ENCODE measurements at regions not wholly inside any gene's neighbourhood (a gene's known extent, or its start where the extent isn't known, plus 50 kb on each side); places are given as distances from the start of the nearest gene placed in this dataset.

- Mint-ChIP-seq H3K9me3 (peaks cover 11% of the 10 kb centered on the region), H3K27me3 (no peaks in the 10 kb centered on the region), H3K4me1 (ENCODE audit: low read depth) (no peaks in the 10 kb centered on the region), H3K27ac (no peak overlapping the region), H3K36me3 (ENCODE audit: low read depth) (peaks cover 3% of the 10 kb centered on the region), H3K4me3 (no peak overlapping the region)
- intact Hi-C loops (cut with micrococcal nuclease) = no loop called here
These were observed 256.9 kb upstream of the PMFBP1 start for GRCh38 chr16:72428681-72429376.

- Mint-ChIP-seq H3K9me3 (peaks cover 1% of the 10 kb centered on the region), H3K36me3 (ENCODE audit: low read depth) (peaks cover 6% of the 10 kb centered on the region), H3K27ac (no peak overlapping the region), H3K27me3 (no peaks in the 10 kb centered on the region), H3K4me3 (no peak overlapping the region), H3K4me1 (ENCODE audit: low read depth) (no peaks in the 10 kb centered on the region)
- intact Hi-C loops (cut with micrococcal nuclease) = no loop called here
These were observed 255.9 kb upstream of the PMFBP1 start for GRCh38 chr16:72427783-72428331.

GRCh38 chr16:72427051-72427782, 255.3 kb upstream of the PMFBP1 start:
- Mint-ChIP-seq H3K9me3 (no peaks in the 10 kb centered on the region), H3K4me3 (no peak overlapping the region), H3K27ac (no peak overlapping the region), H3K4me1 (ENCODE audit: low read depth) (no peaks in the 10 kb centered on the region), H3K36me3 (ENCODE audit: low read depth) (peaks cover 6% of the 10 kb centered on the region), H3K27me3 (no peaks in the 10 kb centered on the region)
- intact Hi-C loops (cut with micrococcal nuclease) = no loop called here

GRCh38 chr16:72426386-72426785, 254.4 kb upstream of the PMFBP1 start:
- H3K4me1 Mint-ChIP-seq (ENCODE audit: low read depth) = no peaks in the 10 kb centered on the region
- no peak overlapping the region for H3K4me3 Mint-ChIP-seq
- H3K27me3 Mint-ChIP-seq = no peaks in the 10 kb centered on the region
- H3K27ac Mint-ChIP-seq = no peak overlapping the region
- H3K9me3 Mint-ChIP-seq = peaks cover 2% of the 10 kb centered on the region
- intact Hi-C loops (cut with micrococcal nuclease) = no loop called here
- peaks cover 6% of the 10 kb centered on the region for H3K36me3 Mint-ChIP-seq (ENCODE audit: low read depth)

- intact Hi-C loops (cut with micrococcal nuclease) = no loop called here
- Mint-ChIP-seq H3K4me1 (ENCODE audit: low read depth) (no peaks in the 10 kb centered on the region), H3K4me3 (no peak overlapping the region), H3K27me3 (no peaks in the 10 kb centered on the region), H3K27ac (no peak overlapping the region), H3K36me3 (ENCODE audit: low read depth) (peaks cover 6% of the 10 kb centered on the region), H3K9me3 (peaks cover 9% of the 10 kb centered on the region)
These were observed 253.8 kb upstream of the PMFBP1 start for GRCh38 chr16:72425571-72426341.

GRCh38 chr16:72424757-72425156, 252.8 kb upstream of the PMFBP1 start:
- H3K36me3 Mint-ChIP-seq (ENCODE audit: low read depth) = peaks cover 6% of the 10 kb centered on the region
- no peak overlapping the region for H3K27ac Mint-ChIP-seq
- H3K27me3 Mint-ChIP-seq = no peaks in the 10 kb centered on the region
- H3K4me3 Mint-ChIP-seq = no peak overlapping the region
- H3K9me3 Mint-ChIP-seq = peaks cover 10% of the 10 kb centered on the region
- intact Hi-C loops (cut with micrococcal nuclease) = no loop called here
- H3K4me1 Mint-ChIP-seq (ENCODE audit: low read depth) = no peaks in the 10 kb centered on the region

- intact Hi-C loops (cut with micrococcal nuclease) = no loop called here
- no peaks in the 10 kb centered on the region for H3K27me3 Mint-ChIP-seq
- peaks cover 10% of the 10 kb centered on the region for H3K9me3 Mint-ChIP-seq
- H3K4me1 Mint-ChIP-seq (ENCODE audit: low read depth) = no peaks in the 10 kb centered on the region
- no peak overlapping the region for H3K27ac Mint-ChIP-seq
- H3K36me3 Mint-ChIP-seq (ENCODE audit: low read depth) = peaks cover 6% of the 10 kb centered on the region
- no peak overlapping the region for H3K4me3 Mint-ChIP-seq
These were observed 250.4 kb upstream of the PMFBP1 start for GRCh38 chr16:72422308-72422897.

- no peak overlapping the region for H3K4me3 Mint-ChIP-seq
- H3K27ac Mint-ChIP-seq = no peak overlapping the region
- H3K36me3 Mint-ChIP-seq (ENCODE audit: low read depth) = peaks cover 6% of the 10 kb centered on the region
- intact Hi-C loops (cut with micrococcal nuclease) = no loop called here
- H3K4me1 Mint-ChIP-seq (ENCODE audit: low read depth) = no peaks in the 10 kb centered on the region
- no peaks in the 10 kb centered on the region for H3K27me3 Mint-ChIP-seq
- peaks cover 10% of the 10 kb centered on the region for H3K9me3 Mint-ChIP-seq
These were observed 247.7 kb upstream of the PMFBP1 start for GRCh38 chr16:72419638-72420037.

- Mint-ChIP-seq H3K27ac (no peak overlapping the region), H3K27me3 (no peaks in the 10 kb centered on the region), H3K4me3 (no peak overlapping the region), H3K36me3 (ENCODE audit: low read depth) (no peaks in the 10 kb centered on the region), H3K9me3 (no peaks in the 10 kb centered on the region), H3K4me1 (ENCODE audit: low read depth) (no peaks in the 10 kb centered on the region)
- intact Hi-C loops (cut with micrococcal nuclease) = no loop called here
These were observed 243.4 kb upstream of the PMFBP1 start for GRCh38 chr16:72415379-72415778.

GRCh38 chr16:72410492-72410891, 238.5 kb upstream of the PMFBP1 start:
- Mint-ChIP-seq H3K27me3 (no peaks in the 10 kb centered on the region), H3K4me3 (no peak overlapping the region), H3K4me1 (ENCODE audit: low read depth) (no peaks in the 10 kb centered on the region), H3K9me3 (peaks cover 9% of the 10 kb centered on the region), H3K36me3 (ENCODE audit: low read depth) (no peaks in the 10 kb centered on the region), H3K27ac (no peak overlapping the region)
- intact Hi-C loops (cut with micrococcal nuclease) = no loop called here

- intact Hi-C loops (cut with micrococcal nuclease) = loop anchor here (10.0 kb wide), 1 partner anchor 285 kb away; no protein-coding TSS in a partner anchor
- no peaks in the 10 kb centered on the region for H3K27me3 Mint-ChIP-seq
- no peak overlapping the region for H3K27ac Mint-ChIP-seq
- no peaks in the 10 kb centered on the region for H3K36me3 Mint-ChIP-seq (ENCODE audit: low read depth)
- H3K4me3 Mint-ChIP-seq = no peak overlapping the region
- H3K9me3 Mint-ChIP-seq = peaks cover 16% of the 10 kb centered on the region
- H3K4me1 Mint-ChIP-seq (ENCODE audit: low read depth) = no peaks in the 10 kb centered on the region
These were observed 237.5 kb upstream of the PMFBP1 start for GRCh38 chr16:72409423-72409822.

GRCh38 chr16:72406390-72406789, 234.4 kb upstream of the PMFBP1 start:
- H3K4me1 Mint-ChIP-seq (ENCODE audit: low read depth) = no peaks in the 10 kb centered on the region
- no peak overlapping the region for H3K4me3 Mint-ChIP-seq
- H3K9me3 Mint-ChIP-seq = peaks cover 16% of the 10 kb centered on the region
- H3K27ac Mint-ChIP-seq = no peak overlapping the region
- no peaks in the 10 kb centered on the region for H3K27me3 Mint-ChIP-seq
- intact Hi-C loops (cut with micrococcal nuclease) = loop anchor here (10.0 kb wide), 1 partner anchor 282 kb away; no protein-coding TSS in a partner anchor
- no peaks in the 10 kb centered on the region for H3K36me3 Mint-ChIP-seq (ENCODE audit: low read depth)

GRCh38 chr16:72404299-72404698, 232.3 kb upstream of the PMFBP1 start:
- H3K9me3 Mint-ChIP-seq = peaks cover 16% of the 10 kb centered on the region
- no peaks in the 10 kb centered on the region for H3K27me3 Mint-ChIP-seq
- H3K27ac Mint-ChIP-seq = no peak overlapping the region
- H3K4me1 Mint-ChIP-seq (ENCODE audit: low read depth) = peaks cover 6% of the 10 kb centered on the region
- no peaks in the 10 kb centered on the region for H3K36me3 Mint-ChIP-seq (ENCODE audit: low read depth)
- intact Hi-C loops (cut with micrococcal nuclease) = loop anchor here (10.0 kb wide), 1 partner anchor 279 kb away; no protein-coding TSS in a partner anchor
- no peak overlapping the region for H3K4me3 Mint-ChIP-seq
